Epidermal melanocyte (primary cell): ENCODE measurements at regions not wholly inside any gene's neighbourhood (a gene's known extent, or its start where the extent isn't known, plus 50 kb on each side); places are given as distances from the start of the nearest gene placed in this dataset.

Source experiments
- DNase-seq: peaks from one replicate; pipeline ENCODE4 v3.0.0; 2011; ENCODE audit warnings: low spot score; ENCODE audit not compliant: insufficient read length

GRCh38 chr2:223223156-223223555, 171.2 kb downstream of the KCNE4 start:
- no peak for DNase-seq

- DNase-seq: no peak
These were observed 173.3 kb downstream of the KCNE4 start for GRCh38 chr2:223225266-223225665.

- DNase-seq: no peak
These were observed 174.3 kb downstream of the KCNE4 start for GRCh38 chr2:223226264-223226663.

- DNase-seq: no peak
These were observed 175.3 kb downstream of the KCNE4 start for GRCh38 chr2:223227338-223227737.

- no peak for DNase-seq
These were observed 176.9 kb downstream of the KCNE4 start for GRCh38 chr2:223228871-223229270.

GRCh38 chr2:223230352-223230751, 178.4 kb downstream of the KCNE4 start:
- no peak for DNase-seq

- DNase-seq: no peak
These were observed 180.3 kb downstream of the KCNE4 start for GRCh38 chr2:223232285-223232684.

- DNase-seq: no peak
These were observed 180.9 kb downstream of the KCNE4 start for GRCh38 chr2:223232896-223233295.

- no peak for DNase-seq
These were observed 184.0 kb downstream of the KCNE4 start for GRCh38 chr2:223235986-223236385.

GRCh38 chr2:223238301-223238700, 186.3 kb downstream of the KCNE4 start:
- DNase-seq: no peak

GRCh38 chr2:223243233-223243632, 191.2 kb downstream of the KCNE4 start:
- DNase-seq: no peak

- peak; percentile 51 for DNase-seq
These were observed 195.1 kb downstream of the KCNE4 start for GRCh38 chr2:223247136-223247535.

- no peak for DNase-seq
These were observed 199.8 kb downstream of the KCNE4 start for GRCh38 chr2:223251656-223252229.

- no peak for DNase-seq
These were observed 208.7 kb downstream of the KCNE4 start for GRCh38 chr2:223260681-223261080.

GRCh38 chr2:223262946-223263345, 211.0 kb downstream of the KCNE4 start:
- no peak for DNase-seq

- no peak for DNase-seq
These were observed 212.7 kb downstream of the KCNE4 start for GRCh38 chr2:223264541-223265193.

GRCh38 chr2:223267160-223267951, 215.4 kb downstream of the KCNE4 start:
- DNase-seq: no peak

GRCh38 chr2:223269386-223269785, 217.4 kb downstream of the KCNE4 start:
- DNase-seq: no peak

GRCh38 chr2:223270548-223270947, 218.6 kb downstream of the KCNE4 start:
- DNase-seq: no peak

- DNase-seq: no peak
These were observed 222.0 kb downstream of the KCNE4 start for GRCh38 chr2:223273995-223274394.

GRCh38 chr2:223282221-223282620, 230.2 kb downstream of the KCNE4 start:
- DNase-seq: no peak

- no peak for DNase-seq
These were observed 231.3 kb downstream of the KCNE4 start for GRCh38 chr2:223283329-223283728.

GRCh38 chr2:223283771-223284170, 231.8 kb downstream of the KCNE4 start:
- DNase-seq: no peak
